ENCODE measurements at regions not wholly inside any gene's neighbourhood (a gene's known extent, or its start where the extent isn't known, plus 50 kb on each side); places are given as distances from the start of the nearest gene placed in this dataset.
"Not testable (repeated sequence)": the region's sequence is repeated elsewhere in the genome, so short reads cannot be mapped to it uniquely, and the experiment has no call there.

- DNase-seq = not testable (repeated sequence)
Measured at GRCh38 chrX:149420566-149420965, 84.5 kb downstream of the IDS start.

- no peak for DNase-seq
Measured at GRCh38 chrX:149398027-149398426, 107.1 kb downstream of the IDS start.

GRCh38 chrX:149392921-149393320 lies 112.2 kb downstream of the IDS start:
- peak; percentile 68 for DNase-seq

GRCh38 chrX:149383852-149384251 lies 121.3 kb downstream of the IDS start:
- DNase-seq = no peak

GRCh38 chrX:149374751-149375150 lies 130.4 kb downstream of the IDS start:
- DNase-seq = no peak

- DNase-seq = no peak
Measured at GRCh38 chrX:149372866-149373265, 132.2 kb downstream of the IDS start.

GRCh38 chrX:149371986-149372385 lies 133.1 kb downstream of the IDS start:
- DNase-seq = no peak

GRCh38 chrX:149370097-149370496 lies 135.0 kb downstream of the IDS start:
- no peak for DNase-seq

- DNase-seq = no peak
Measured at GRCh38 chrX:149365552-149365951, 139.6 kb downstream of the IDS start.

- DNase-seq = no peak
Measured at GRCh38 chrX:149365061-149365460, 140.0 kb downstream of the IDS start.

- no peak for DNase-seq
Measured at GRCh38 chrX:149363965-149364364, 141.1 kb downstream of the IDS start.

- no peak for DNase-seq
Measured at GRCh38 chrX:149346306-149346705, 158.8 kb downstream of the IDS start.

- DNase-seq = no peak
Measured at GRCh38 chrX:149322316-149322715, 182.8 kb downstream of the IDS start.

GRCh38 chrX:149313871-149314371 lies 191.2 kb downstream of the IDS start:
- DNase-seq = no peak

- no peak for DNase-seq
Measured at GRCh38 chrX:149312988-149313387, 192.1 kb downstream of the IDS start.

GRCh38 chrX:149312097-149312496 lies 193.0 kb downstream of the IDS start:
- DNase-seq = no peak

- no peak for DNase-seq
Measured at GRCh38 chrX:149302705-149303104, 202.4 kb downstream of the IDS start.

- DNase-seq = no peak
Measured at GRCh38 chrX:149298111-149298510, 207.0 kb downstream of the IDS start.

- no peak for DNase-seq
Measured at GRCh38 chrX:149296092-149296491, 209.0 kb downstream of the IDS start.

GRCh38 chrX:149286940-149287349 lies 218.2 kb downstream of the IDS start:
- peak; percentile 74 for DNase-seq

- no peak for DNase-seq
Measured at GRCh38 chrX:149284616-149285015, 220.5 kb downstream of the IDS start.

- no peak for DNase-seq
Measured at GRCh38 chrX:149283853-149284252, 221.3 kb downstream of the IDS start.

GRCh38 chrX:149282909-149283308 lies 222.2 kb downstream of the IDS start:
- no peak for DNase-seq

GRCh38 chrX:149280011-149280410 lies 225.1 kb downstream of the IDS start:
- no peak for DNase-seq

- no peak for DNase-seq
Measured at GRCh38 chrX:149275836-149276235, 229.3 kb downstream of the IDS start.
